Activated CD4-positive, alpha-beta T cell treated with anti-CD3 and anti-CD28 coated beads, Interleukin-2, Interleukin-4, amounts not matched to agents 100 ng/mL and 50 ng/mL, durations not matched to agents 16 hours and 8 hours (primary cell): ENCODE measurements at regions not wholly inside any gene's neighbourhood (a gene's known extent, or its start where the extent isn't known, plus 50 kb on each side); places are given as distances from the start of the nearest gene placed in this dataset.

Source experiments
- DNase-seq: peaks from one replicate; pipeline ENCODE4 v3.0.0-alpha.2; 2020; ENCODE audit warnings: low spot score

GRCh38 chr1:164310166-164310565, 248.8 kb upstream of the PBX1 start:
- DNase-seq, result no peak

- no peak for DNase-seq
These were observed 247.6 kb upstream of the PBX1 start for GRCh38 chr1:164311377-164311776.

- no peak for DNase-seq
These were observed 237.9 kb upstream of the PBX1 start for GRCh38 chr1:164320790-164321731.

GRCh38 chr1:164325786-164326185, 233.2 kb upstream of the PBX1 start:
- DNase-seq, result no peak

- DNase-seq, result no peak
These were observed 225.6 kb upstream of the PBX1 start for GRCh38 chr1:164333387-164333786.

- DNase-seq, result no peak
These were observed 221.6 kb upstream of the PBX1 start for GRCh38 chr1:164337394-164337793.

GRCh38 chr1:164337885-164338284, 221.1 kb upstream of the PBX1 start:
- DNase-seq, result no peak

GRCh38 chr1:164343189-164343588, 215.8 kb upstream of the PBX1 start:
- DNase-seq, result no peak

GRCh38 chr1:164347980-164348379, 211.0 kb upstream of the PBX1 start:
- no peak for DNase-seq

GRCh38 chr1:164356511-164356910, 202.5 kb upstream of the PBX1 start:
- no peak for DNase-seq

- DNase-seq, result no peak
These were observed 198.7 kb upstream of the PBX1 start for GRCh38 chr1:164360265-164360664.

GRCh38 chr1:164361927-164362326, 197.1 kb upstream of the PBX1 start:
- DNase-seq, result no peak

- no peak for DNase-seq
These were observed 195.0 kb upstream of the PBX1 start for GRCh38 chr1:164363980-164364379.

- no peak for DNase-seq
These were observed 193.0 kb upstream of the PBX1 start for GRCh38 chr1:164366014-164366413.

GRCh38 chr1:164369698-164370365, 189.2 kb upstream of the PBX1 start:
- no peak for DNase-seq

GRCh38 chr1:164380893-164381292, 178.1 kb upstream of the PBX1 start:
- DNase-seq, result no peak

GRCh38 chr1:164382384-164382783, 176.6 kb upstream of the PBX1 start:
- DNase-seq, result no peak

GRCh38 chr1:164384262-164384661, 174.7 kb upstream of the PBX1 start:
- no peak for DNase-seq

- no peak for DNase-seq
These were observed 141.8 kb upstream of the PBX1 start for GRCh38 chr1:164417016-164417704.

GRCh38 chr1:164423136-164423535, 135.8 kb upstream of the PBX1 start:
- DNase-seq, result no peak

- DNase-seq, result no peak
These were observed 125.7 kb upstream of the PBX1 start for GRCh38 chr1:164433141-164433817.

GRCh38 chr1:164433818-164434170, 125.2 kb upstream of the PBX1 start:
- DNase-seq, result no peak
